Astrocyte (in vitro differentiated cells and primary cell): ENCODE measurements at regions not wholly inside any gene's neighbourhood (a gene's known extent, or its start where the extent isn't known, plus 50 kb on each side); places are given as distances from the start of the nearest gene placed in this dataset.
"Not testable (repeated sequence)": the region's sequence is repeated elsewhere in the genome, so short reads cannot be mapped to it uniquely, and the experiment has no call there.

Source experiments
- EZH2 ChIP-seq: IDR thresholded peaks from 2 replicates; pipeline ENCODE4 v1.6.1; 2012; ENCODE audit warnings: mild to moderate bottlenecking, low read length, inconsistent platforms; ENCODE audit not compliant: insufficient read depth
- TF ChIP-seq, protein P1 (sequence below): IDR thresholded peaks from 2 replicates; pipeline ENCODE4 v1.5.1; 2011; ENCODE audit warnings: low read depth, mild to moderate bottlenecking, inconsistent platforms, low read length, moderate library complexity; ENCODE audit not compliant: insufficient read depth

DNA sequence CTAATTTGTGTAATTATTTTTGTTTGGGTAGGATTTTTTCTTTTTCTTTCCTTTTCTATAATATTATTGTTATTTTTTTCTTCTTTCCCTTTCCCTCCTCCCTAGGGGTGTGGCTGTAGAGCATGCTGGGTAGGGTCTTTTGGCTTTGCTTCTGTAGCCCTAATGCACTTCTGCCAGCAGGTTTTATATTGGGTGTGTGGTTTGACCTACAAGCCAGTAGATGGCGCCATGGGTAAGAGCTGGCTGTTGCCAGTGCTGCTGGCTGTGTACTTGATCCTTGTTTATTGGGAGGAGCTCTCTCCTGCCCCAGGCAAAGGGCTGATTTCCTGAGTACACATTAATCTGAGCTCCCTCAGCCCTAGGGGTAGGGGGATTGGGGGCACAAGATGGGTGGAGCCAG lies 67.7 kb upstream of the PARP4 start:
- TF ChIP-seq, protein P1, sequence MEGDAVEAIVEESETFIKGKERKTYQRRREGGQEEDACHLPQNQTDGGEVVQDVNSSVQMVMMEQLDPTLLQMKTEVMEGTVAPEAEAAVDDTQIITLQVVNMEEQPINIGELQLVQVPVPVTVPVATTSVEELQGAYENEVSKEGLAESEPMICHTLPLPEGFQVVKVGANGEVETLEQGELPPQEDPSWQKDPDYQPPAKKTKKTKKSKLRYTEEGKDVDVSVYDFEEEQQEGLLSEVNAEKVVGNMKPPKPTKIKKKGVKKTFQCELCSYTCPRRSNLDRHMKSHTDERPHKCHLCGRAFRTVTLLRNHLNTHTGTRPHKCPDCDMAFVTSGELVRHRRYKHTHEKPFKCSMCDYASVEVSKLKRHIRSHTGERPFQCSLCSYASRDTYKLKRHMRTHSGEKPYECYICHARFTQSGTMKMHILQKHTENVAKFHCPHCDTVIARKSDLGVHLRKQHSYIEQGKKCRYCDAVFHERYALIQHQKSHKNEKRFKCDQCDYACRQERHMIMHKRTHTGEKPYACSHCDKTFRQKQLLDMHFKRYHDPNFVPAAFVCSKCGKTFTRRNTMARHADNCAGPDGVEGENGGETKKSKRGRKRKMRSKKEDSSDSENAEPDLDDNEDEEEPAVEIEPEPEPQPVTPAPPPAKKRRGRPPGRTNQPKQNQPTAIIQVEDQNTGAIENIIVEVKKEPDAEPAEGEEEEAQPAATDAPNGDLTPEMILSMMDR = peak; percentile 19
- TF ChIP-seq EZH2 = not testable (repeated sequence)
